ENCODE measurements at regions not wholly inside any gene's neighbourhood (a gene's known extent, or its start where the extent isn't known, plus 50 kb on each side); places are given as distances from the start of the nearest gene placed in this dataset.

DNA sequence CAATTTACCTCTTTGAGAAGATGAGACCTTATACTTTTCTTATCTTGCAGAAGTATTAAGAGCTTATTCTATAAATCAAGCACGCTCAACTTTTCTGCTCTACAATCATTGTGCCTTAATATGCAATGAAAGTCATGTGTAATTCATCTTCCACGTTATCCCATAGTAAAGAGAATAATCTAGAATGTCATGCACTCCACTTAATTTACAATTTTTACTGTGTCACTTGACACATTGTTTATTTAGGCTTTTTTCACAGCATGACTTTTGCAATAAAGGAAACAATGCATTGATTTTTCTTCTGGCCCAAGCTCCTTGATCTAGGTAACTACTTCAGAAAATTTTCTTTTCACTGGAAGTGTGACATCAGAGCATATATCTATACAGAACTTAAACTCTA is 290.9 kb downstream of the HHIPL2 start:
- 88 to 94% methylated on average over 2 of the region's 2 CpGs for WGBS, 2 experiments (ENCODE audit: insufficient coverage in 1 of 2, insufficient read length in 1 of 2)
- H3K36me3 Mint-ChIP-seq (ENCODE audit: low read depth) = no peaks in the 10 kb centered on the region

DNA sequence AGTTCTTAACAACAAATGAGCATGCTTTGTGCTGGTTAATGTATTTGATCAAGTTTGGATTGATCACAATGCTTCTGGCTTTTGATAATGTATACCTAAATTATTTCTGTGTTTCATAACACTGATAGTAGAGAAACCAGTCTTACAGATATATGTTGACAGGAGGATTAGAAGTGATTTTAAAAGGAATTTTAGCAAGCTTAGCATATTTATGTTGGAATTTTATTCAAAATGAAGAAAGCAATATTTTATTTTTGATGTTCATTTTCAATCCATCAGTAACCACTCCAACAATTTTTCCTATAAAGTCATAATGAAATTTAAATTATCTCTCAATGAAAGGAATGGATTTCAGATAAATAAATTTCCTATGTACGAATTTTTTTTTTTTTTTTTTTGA is 291.8 kb downstream of the HHIPL2 start:
- Histone ChIP-seq H3K9ac (ENCODE audit: extremely low read depth, low read length, poor library complexity, severe bottlenecking) (no peak overlapping the region), H3K9me3 (ENCODE audit: control insufficient read depth, low read length) (peaks cover 10% of the 10 kb centered on the region), H3K4me1 (ENCODE audit: control insufficient read depth, insufficient read depth, low read length) (no peaks in the 10 kb centered on the region), H3K4me3 (ENCODE audit: low read length) (no peak overlapping the region), H3K36me3 (ENCODE audit: control insufficient read depth, insufficient read depth, low read length) (no peaks in the 10 kb centered on the region), H3K27ac (ENCODE audit: low read depth, low read length) (no peak overlapping the region), H3K27me3 (ENCODE audit: control insufficient read depth, insufficient read depth, low read length, poor library complexity, severe bottlenecking) (no peaks in the 10 kb centered on the region)
- Mint-ChIP-seq H3K4me3 (no peak overlapping the region), H3K27ac (no peak overlapping the region), H3K4me1 (no peaks in the 10 kb centered on the region), H3K36me3 (ENCODE audit: low read depth) (no peaks in the 10 kb centered on the region), H3K9me3 (peaks cover 12% of the 10 kb centered on the region), H3K27me3 (ENCODE audit: insufficient read depth) (no peaks in the 10 kb centered on the region)
- TF ChIP-seq, protein P1, sequence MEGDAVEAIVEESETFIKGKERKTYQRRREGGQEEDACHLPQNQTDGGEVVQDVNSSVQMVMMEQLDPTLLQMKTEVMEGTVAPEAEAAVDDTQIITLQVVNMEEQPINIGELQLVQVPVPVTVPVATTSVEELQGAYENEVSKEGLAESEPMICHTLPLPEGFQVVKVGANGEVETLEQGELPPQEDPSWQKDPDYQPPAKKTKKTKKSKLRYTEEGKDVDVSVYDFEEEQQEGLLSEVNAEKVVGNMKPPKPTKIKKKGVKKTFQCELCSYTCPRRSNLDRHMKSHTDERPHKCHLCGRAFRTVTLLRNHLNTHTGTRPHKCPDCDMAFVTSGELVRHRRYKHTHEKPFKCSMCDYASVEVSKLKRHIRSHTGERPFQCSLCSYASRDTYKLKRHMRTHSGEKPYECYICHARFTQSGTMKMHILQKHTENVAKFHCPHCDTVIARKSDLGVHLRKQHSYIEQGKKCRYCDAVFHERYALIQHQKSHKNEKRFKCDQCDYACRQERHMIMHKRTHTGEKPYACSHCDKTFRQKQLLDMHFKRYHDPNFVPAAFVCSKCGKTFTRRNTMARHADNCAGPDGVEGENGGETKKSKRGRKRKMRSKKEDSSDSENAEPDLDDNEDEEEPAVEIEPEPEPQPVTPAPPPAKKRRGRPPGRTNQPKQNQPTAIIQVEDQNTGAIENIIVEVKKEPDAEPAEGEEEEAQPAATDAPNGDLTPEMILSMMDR (conservative IDR thresholded peaks at IDR 0.05) = no peak
- no peak for DNase-seq
- 94% methylated on average over 1 of the region's 1 CpG; no CpG with 5 or more reads in 1 of the 2 experiments for WGBS, 2 experiments (ENCODE audit: insufficient coverage in 1 of 2, insufficient read length in 1 of 2)

More for the DNA sequence above, 290.9 kb downstream of the HHIPL2 start:
- Histone ChIP-seq H3K4me3 (ENCODE audit: low read length) (no peak overlapping the region), H3K27me3 (ENCODE audit: control insufficient read depth, insufficient read depth, low read length, poor library complexity, severe bottlenecking) (no peaks in the 10 kb centered on the region), H3K9ac (ENCODE audit: extremely low read depth, low read length, poor library complexity, severe bottlenecking) (no peak overlapping the region), H3K9me3 (ENCODE audit: control insufficient read depth, low read length) (peaks cover 10% of the 10 kb centered on the region), H3K36me3 (ENCODE audit: control insufficient read depth, insufficient read depth, low read length) (no peaks in the 10 kb centered on the region), H3K4me1 (ENCODE audit: control insufficient read depth, insufficient read depth, low read length) (no peaks in the 10 kb centered on the region), H3K27ac (ENCODE audit: low read depth, low read length) (no peak overlapping the region)
- Mint-ChIP-seq H3K4me3 (no peak overlapping the region), H3K9me3 (peaks cover 12% of the 10 kb centered on the region), H3K4me1 (no peaks in the 10 kb centered on the region), H3K27ac (no peak overlapping the region), H3K27me3 (ENCODE audit: insufficient read depth) (no peaks in the 10 kb centered on the region)
- no peak for DNase-seq
- TF ChIP-seq, protein P1 (conservative IDR thresholded peaks at IDR 0.05) = no peak

DNA sequence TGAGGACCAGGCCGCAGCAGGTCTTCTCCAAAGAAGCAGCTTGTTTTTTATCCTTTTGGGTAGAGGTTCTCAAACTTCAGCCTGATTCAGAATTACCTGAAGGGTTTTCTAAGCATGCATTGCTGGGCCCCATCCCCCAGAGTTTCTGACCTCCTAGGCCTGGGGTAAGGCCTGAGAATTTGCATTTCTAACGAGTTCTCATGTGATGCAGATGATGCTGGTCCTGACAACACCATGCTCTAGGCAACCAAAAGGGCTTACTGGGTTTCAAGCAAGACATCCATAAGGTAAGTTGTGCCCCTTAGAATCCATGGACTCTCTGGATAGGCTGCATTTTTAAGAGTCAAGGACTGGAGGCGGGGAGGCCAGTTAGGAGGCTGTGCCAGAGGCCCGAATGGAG is 295.1 kb downstream of the HHIPL2 start:
- TF ChIP-seq, protein P1 (conservative IDR thresholded peaks at IDR 0.05) = no peak
- Mint-ChIP-seq H3K9me3 (peaks cover 12% of the 10 kb centered on the region), H3K27ac (no peak overlapping the region), H3K36me3 (ENCODE audit: low read depth) (no peaks in the 10 kb centered on the region), H3K27me3 (ENCODE audit: insufficient read depth) (no peaks in the 10 kb centered on the region), H3K4me3 (no peak overlapping the region), H3K4me1 (peaks cover 4% of the 10 kb centered on the region)
- Histone ChIP-seq H3K9me3 (ENCODE audit: control insufficient read depth, low read length) (peaks cover 10% of the 10 kb centered on the region), H3K4me1 (ENCODE audit: control insufficient read depth, insufficient read depth, low read length) (no peaks in the 10 kb centered on the region), H3K9ac (ENCODE audit: extremely low read depth, low read length, poor library complexity, severe bottlenecking) (no peak overlapping the region), H3K27ac (ENCODE audit: low read depth, low read length) (no peak overlapping the region), H3K36me3 (ENCODE audit: control insufficient read depth, insufficient read depth, low read length) (no peaks in the 10 kb centered on the region), H3K4me3 (ENCODE audit: low read length) (no peak overlapping the region), H3K27me3 (ENCODE audit: control insufficient read depth, insufficient read depth, low read length, poor library complexity, severe bottlenecking) (no peaks in the 10 kb centered on the region)
- DNase-seq = no peak
- 79 to 91% methylated on average over 2 to 4 of the region's 4 CpGs for WGBS, 2 experiments (ENCODE audit: insufficient coverage in 1 of 2, insufficient read length in 1 of 2)
